Liver (tissue), 3 donors: ENCODE measurements at regions not wholly inside any gene's neighbourhood (a gene's known extent, or its start where the extent isn't known, plus 50 kb on each side); places are given as distances from the start of the nearest gene placed in this dataset.

ENCODE experiments used
- ATF3 ChIP-seq: IDR thresholded peaks from 2 replicates; pipeline ENCODE4 v1.6.1; 2016; ENCODE audit warnings: antibody characterized with exemption
- GABPA ChIP-seq, 2 donors: IDR thresholded peaks in 1 of 2; conservative IDR thresholded peaks in 1 of 2; 2 replicates each; pipeline ENCODE4 v1.6.1; 2016; ENCODE audit warnings: antibody characterized with exemption in 2 of 2, mild to moderate bottlenecking in 1 of 2, moderate library complexity in 1 of 2
- HNF4A ChIP-seq, 2 donors: conservative IDR thresholded peaks; 2 replicates each; pipeline ENCODE4 v1.6.1; 2016; ENCODE audit warnings: antibody characterized with exemption in 2 of 2, mild to moderate bottlenecking in 2 of 2
- JUND ChIP-seq, 2 donors: IDR thresholded peaks; 2 replicates each; pipeline ENCODE4 v1.6.1; 2016; ENCODE audit warnings: antibody characterized with exemption in 2 of 2
- RAD21 ChIP-seq, 2 donors: IDR thresholded peaks; 2 replicates each; pipeline ENCODE4 v1.6.1; 2016; ENCODE audit warnings: antibody characterized with exemption in 2 of 2, mild to moderate bottlenecking in 2 of 2
- REST ChIP-seq: IDR thresholded peaks from 2 replicates; pipeline ENCODE4 v1.6.1; 2016; ENCODE audit warnings: antibody characterized with exemption, mild to moderate bottlenecking
- RXRA ChIP-seq, 2 donors: IDR thresholded peaks; 2 replicates each; pipeline ENCODE4 v1.6.1; 2017 to 2018; ENCODE audit warnings: antibody characterized with exemption in 2 of 2, mild to moderate bottlenecking in 1 of 2
- SP1 ChIP-seq: IDR thresholded peaks from 2 replicates; pipeline ENCODE4 v1.6.1; 2018; ENCODE audit warnings: antibody characterized with exemption, mild to moderate bottlenecking
- TAF1 ChIP-seq: conservative IDR thresholded peaks from 2 replicates; pipeline ENCODE4 v1.6.1; 2016; ENCODE audit warnings: antibody characterized with exemption, mild to moderate bottlenecking
- YY1 ChIP-seq: IDR thresholded peaks from 2 replicates; pipeline ENCODE4 v1.6.1; 2016; ENCODE audit warnings: antibody characterized with exemption, mild to moderate bottlenecking
- TF ChIP-seq, protein P1 (sequence below): fragments of 150-350 bp; IDR thresholded peaks from 2 replicates; pipeline ENCODE4 v1.5.1; 2017; ENCODE audit warnings: improper control_type of control experiment, low read depth, low read length; ENCODE audit not compliant: missing input control
- donor health status: healthy.
- donor health status: healthy.

- TF ChIP-seq GABPA (IDR thresholded peaks at IDR 0.05 in 1 of 2, conservative IDR thresholded peaks at IDR 0.05 in 1 of 2) (no peak), YY1 (no peak), TAF1 (no peak), HNF4A (conservative IDR thresholded peaks at IDR 0.05) (no peak), SP1 (no peak), ATF3 (no peak), RAD21 (IDR thresholded peaks at IDR 0.05) (no peak), JUND (IDR thresholded peaks at IDR 0.05) (no peak), RXRA (IDR thresholded peaks at IDR 0.05) (no peak), REST (no peak)
- TF ChIP-seq, protein P1, sequence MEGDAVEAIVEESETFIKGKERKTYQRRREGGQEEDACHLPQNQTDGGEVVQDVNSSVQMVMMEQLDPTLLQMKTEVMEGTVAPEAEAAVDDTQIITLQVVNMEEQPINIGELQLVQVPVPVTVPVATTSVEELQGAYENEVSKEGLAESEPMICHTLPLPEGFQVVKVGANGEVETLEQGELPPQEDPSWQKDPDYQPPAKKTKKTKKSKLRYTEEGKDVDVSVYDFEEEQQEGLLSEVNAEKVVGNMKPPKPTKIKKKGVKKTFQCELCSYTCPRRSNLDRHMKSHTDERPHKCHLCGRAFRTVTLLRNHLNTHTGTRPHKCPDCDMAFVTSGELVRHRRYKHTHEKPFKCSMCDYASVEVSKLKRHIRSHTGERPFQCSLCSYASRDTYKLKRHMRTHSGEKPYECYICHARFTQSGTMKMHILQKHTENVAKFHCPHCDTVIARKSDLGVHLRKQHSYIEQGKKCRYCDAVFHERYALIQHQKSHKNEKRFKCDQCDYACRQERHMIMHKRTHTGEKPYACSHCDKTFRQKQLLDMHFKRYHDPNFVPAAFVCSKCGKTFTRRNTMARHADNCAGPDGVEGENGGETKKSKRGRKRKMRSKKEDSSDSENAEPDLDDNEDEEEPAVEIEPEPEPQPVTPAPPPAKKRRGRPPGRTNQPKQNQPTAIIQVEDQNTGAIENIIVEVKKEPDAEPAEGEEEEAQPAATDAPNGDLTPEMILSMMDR, result no peak
Measured at GRCh38 chr5:144088206-144089064, 82.0 kb downstream of the YIPF5 start.
